ENCODE measurements at regions not wholly inside any gene's neighbourhood (a gene's known extent, or its start where the extent isn't known, plus 50 kb on each side); places are given as distances from the start of the nearest gene placed in this dataset.

- TF ChIP-seq CTCF (IDR thresholded peaks at IDR 0.05) (no peak), POLR2A (IDR thresholded peaks at IDR 0.05) (no peak)
Measured at GRCh38 chr4:41427306-41427882, 110.6 kb upstream of the LIMCH1 start.

Measured in esophagus squamous epithelium (tissue), 4 donors.